NK-92 treated with Interleukin-12 subunit alpha and Interleukin-12 subunit beta, amount 100 ng/mL, for 24 hours (cell line): ENCODE measurements at regions not wholly inside any gene's neighbourhood (a gene's known extent, or its start where the extent isn't known, plus 50 kb on each side); places are given as distances from the start of the nearest gene placed in this dataset.
"Not testable (repeated sequence)": the region's sequence is repeated elsewhere in the genome, so short reads cannot be mapped to it uniquely, and the experiment has no call there.

Experiments
- DNase-seq: peaks from one replicate; lab custom pipeline; 2025; lab: John Stamatoyannopoulos, UW

GRCh38 chr2:220346919-220347318 is 719.5 kb downstream of the SLC4A3 start:
- DNase-seq: no peak

- DNase-seq: no peak
These were observed 720.2 kb downstream of the SLC4A3 start for GRCh38 chr2:220347626-220348025.

- no peak for DNase-seq
These were observed 720.8 kb downstream of the SLC4A3 start for GRCh38 chr2:220348206-220348605.

- DNase-seq: no peak
These were observed 726.5 kb downstream of the SLC4A3 start for GRCh38 chr2:220353897-220354296.

- DNase-seq: no peak
These were observed 728.6 kb downstream of the SLC4A3 start for GRCh38 chr2:220356076-220356475.

- no peak for DNase-seq
These were observed 737.6 kb downstream of the SLC4A3 start for GRCh38 chr2:220365023-220365422.

- no peak for DNase-seq
These were observed 739.3 kb downstream of the SLC4A3 start for GRCh38 chr2:220366765-220367164.

GRCh38 chr2:220370764-220371163 is 743.3 kb downstream of the SLC4A3 start:
- DNase-seq: no peak

GRCh38 chr2:220371211-220371610 is 743.8 kb downstream of the SLC4A3 start:
- DNase-seq: no peak

- no peak for DNase-seq
These were observed 746.4 kb downstream of the SLC4A3 start for GRCh38 chr2:220373878-220374277.

- DNase-seq: no peak
These were observed 746.9 kb downstream of the SLC4A3 start for GRCh38 chr2:220374282-220374681.

GRCh38 chr2:220377482-220378155 is 750.2 kb downstream of the SLC4A3 start:
- no peak for DNase-seq

- DNase-seq: not testable (repeated sequence)
These were observed 760.3 kb downstream of the SLC4A3 start for GRCh38 chr2:220387758-220388157.

GRCh38 chr2:220393711-220394110 is 766.3 kb downstream of the SLC4A3 start:
- DNase-seq: no peak

- no peak for DNase-seq
These were observed 767.0 kb downstream of the SLC4A3 start for GRCh38 chr2:220394433-220394832.

GRCh38 chr2:220396287-220396686 is 768.9 kb downstream of the SLC4A3 start:
- no peak for DNase-seq

- DNase-seq: no peak
These were observed 782.9 kb downstream of the SLC4A3 start for GRCh38 chr2:220410296-220410695.

GRCh38 chr2:220417503-220417902 is 790.1 kb downstream of the SLC4A3 start:
- no peak for DNase-seq

GRCh38 chr2:220419647-220420046 is 792.2 kb downstream of the SLC4A3 start:
- no peak for DNase-seq

GRCh38 chr2:220420820-220421219 is 793.4 kb downstream of the SLC4A3 start:
- no peak for DNase-seq

GRCh38 chr2:220422676-220423075 is 795.2 kb downstream of the SLC4A3 start:
- no peak for DNase-seq

- DNase-seq: no peak
These were observed 797.1 kb downstream of the SLC4A3 start for GRCh38 chr2:220424561-220424960.

GRCh38 chr2:220432645-220433044 is 805.2 kb downstream of the SLC4A3 start:
- DNase-seq: no peak

- no peak for DNase-seq
These were observed 805.7 kb downstream of the SLC4A3 start for GRCh38 chr2:220433131-220433530.
